Esophagus muscularis mucosa (tissue), 4 donors: ENCODE measurements at regions not wholly inside any gene's neighbourhood (a gene's known extent, or its start where the extent isn't known, plus 50 kb on each side); places are given as distances from the start of the nearest gene placed in this dataset.

Source experiments
- DNase-seq: peaks from one replicate; pipeline ENCODE4 v3.0.0-alpha.2; 2017; ENCODE audit errors: extremely low spot score
- H3K27ac ChIP-seq, 4 donors: fragments of 200-600 bp; sonication (generic); replicated peaks in 1 of 4; 1 replicate in 3 of 4; 2 replicates in 1 of 4; pipeline ENCODE4 v1.5.1; 2016 to 2019; ENCODE audit warnings: mild to moderate bottlenecking in 1 of 4
- H3K27me3 ChIP-seq, 4 donors: fragments of 200-600 bp; sonication (generic); one replicate each; pipeline versions ENCODE4 v1.5.1 to v1.6.0; 2016 to 2019
- H3K36me3 ChIP-seq, 4 donors: fragments of 200-600 bp; sonication (generic); one replicate each; pipeline ENCODE4 v1.5.1; 2016 to 2019
- H3K4me1 ChIP-seq, 4 donors: fragments of 200-600 bp; sonication (generic); one replicate each; pipeline ENCODE4 v1.5.1; 2016 to 2019
- H3K4me3 ChIP-seq, 4 donors: fragments of 200-600 bp; sonication (generic); 1 replicate in 2 of 4; 2 replicates in 2 of 4; pipeline ENCODE4 v1.5.1; 2016 to 2019; ENCODE audit warnings: mild to moderate bottlenecking in 4 of 4, moderate library complexity in 1 of 4
- H3K9me3 ChIP-seq, 4 donors: fragments of 200-600 bp; sonication (generic); 1 replicate in 3 of 4; 2 replicates in 1 of 4; pipeline ENCODE4 v1.5.1; 2016 to 2019
- EP300 ChIP-seq: sonication (generic); formaldehyde crosslinking; IDR thresholded peaks from one replicate; pipeline ENCODE4 v1.6.1; 2017; ENCODE audit warnings: antibody characterized with exemption
- POLR2A ChIP-seq: fragments of 450-650 bp; IDR thresholded peaks from one replicate; pipeline ENCODE4 v1.6.1; 2017; ENCODE audit warnings: antibody characterized with exemption, moderate library complexity, mild to moderate bottlenecking, low read depth
- POLR2AphosphoS5 ChIP-seq, 2 donors: sonication (generic); formaldehyde crosslinking; IDR thresholded peaks; one replicate each; pipeline ENCODE4 v1.6.1; 2017; ENCODE audit warnings: antibody characterized with exemption in 2 of 2
- WGBS: methylation state at CpG from one replicate; pipeline ENCODE4 v1.1.5; 2018; 5-methylcytosine and 5-hydroxymethylcytosine counted together
- intact Hi-C: fragments of 100-400 bp; cut with DNase I; formaldehyde crosslinking; loops from one replicate; pipeline ENCODE4 v1.15.1; 2023
- TF ChIP-seq, protein P1 (sequence below), 3 experiments: fragments of 200-600 bp in 2 of 3; fragments of 450-650 bp in 1 of 3; sonication (generic) in 2 of 3; IDR thresholded peaks; one replicate each; pipeline ENCODE4 v1.5.1; 2017 to 2019; ENCODE audit warnings: antibody characterized with exemption in 3 of 3, mild to moderate bottlenecking in 2 of 3, moderate library complexity in 1 of 3

DNA sequence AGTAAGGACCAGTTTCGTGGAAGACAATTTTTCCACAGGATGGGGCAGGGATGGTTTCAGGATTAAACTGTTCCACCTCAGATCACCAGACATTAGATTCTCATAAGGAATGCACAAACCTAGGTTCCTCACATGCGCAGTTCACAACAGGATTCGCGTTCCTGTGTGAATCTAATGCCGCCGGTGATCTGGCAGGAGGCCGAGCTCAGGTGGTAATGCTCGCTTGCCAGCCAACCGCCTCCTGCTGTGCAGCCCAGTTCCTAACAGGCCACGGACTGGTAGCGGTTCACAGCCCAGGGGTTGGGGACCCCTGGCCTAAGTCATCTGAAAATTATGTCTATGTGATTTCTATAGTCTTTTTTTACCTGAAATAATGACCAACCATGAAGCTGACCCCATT, 217.5 kb downstream of the TMEM200A start:
- no peaks in the 10 kb centered on the region for H3K4me1 ChIP-seq
- peaks cover 0 to 4% (median 0%) of the 10 kb centered on the region in 4 donors for H3K27me3 ChIP-seq
- TF ChIP-seq EP300 (no peak), POLR2AphosphoS5 (IDR thresholded peaks at IDR 0.05) (no peak)
- intact Hi-C loops, result no loop called here
- DNase-seq, result no peak
- no peaks in the 10 kb centered on the region for H3K36me3 ChIP-seq
- no peaks in the 10 kb centered on the region for H3K9me3 ChIP-seq
- WGBS, result 87% methylated on average over 11 of the region's 11 CpGs
- H3K27ac ChIP-seq, result no peak overlapping the region
- no peak overlapping the region for H3K4me3 ChIP-seq

- no peak for TF ChIP-seq POLR2A
- TF ChIP-seq, protein P1, sequence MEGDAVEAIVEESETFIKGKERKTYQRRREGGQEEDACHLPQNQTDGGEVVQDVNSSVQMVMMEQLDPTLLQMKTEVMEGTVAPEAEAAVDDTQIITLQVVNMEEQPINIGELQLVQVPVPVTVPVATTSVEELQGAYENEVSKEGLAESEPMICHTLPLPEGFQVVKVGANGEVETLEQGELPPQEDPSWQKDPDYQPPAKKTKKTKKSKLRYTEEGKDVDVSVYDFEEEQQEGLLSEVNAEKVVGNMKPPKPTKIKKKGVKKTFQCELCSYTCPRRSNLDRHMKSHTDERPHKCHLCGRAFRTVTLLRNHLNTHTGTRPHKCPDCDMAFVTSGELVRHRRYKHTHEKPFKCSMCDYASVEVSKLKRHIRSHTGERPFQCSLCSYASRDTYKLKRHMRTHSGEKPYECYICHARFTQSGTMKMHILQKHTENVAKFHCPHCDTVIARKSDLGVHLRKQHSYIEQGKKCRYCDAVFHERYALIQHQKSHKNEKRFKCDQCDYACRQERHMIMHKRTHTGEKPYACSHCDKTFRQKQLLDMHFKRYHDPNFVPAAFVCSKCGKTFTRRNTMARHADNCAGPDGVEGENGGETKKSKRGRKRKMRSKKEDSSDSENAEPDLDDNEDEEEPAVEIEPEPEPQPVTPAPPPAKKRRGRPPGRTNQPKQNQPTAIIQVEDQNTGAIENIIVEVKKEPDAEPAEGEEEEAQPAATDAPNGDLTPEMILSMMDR (IDR thresholded peaks at IDR 0.05), result no peak
- no peak for TF ChIP-seq POLR2AphosphoS5 (IDR thresholded peaks at IDR 0.05)
- TF ChIP-seq EP300, result no peak
- 81% methylated on average over 5 of the region's 5 CpGs for WGBS
- Histone ChIP-seq H3K27ac (no peak overlapping the region), H3K36me3 (no peaks in the 10 kb centered on the region), H3K4me3 (no peak overlapping the region), H3K4me1 (no peaks in the 10 kb centered on the region), H3K9me3 (no peaks in the 10 kb centered on the region), H3K27me3 (no peaks in the 10 kb centered on the region)
- DNase-seq, result no peak
- intact Hi-C loops, result no loop called here
Measured at GRCh38 chr6:130585587-130585986, 219.8 kb downstream of the TMEM200A start.

GRCh38 chr6:130587778-130588520, 222.1 kb downstream of the TMEM200A start:
- no peaks in the 10 kb centered on the region for H3K9me3 ChIP-seq
- no peak for DNase-seq
- H3K36me3 ChIP-seq, result no peaks in the 10 kb centered on the region
- intact Hi-C loops, result no loop called here
- WGBS, result 56% methylated on average over 2 of the region's 2 CpGs
- H3K27ac ChIP-seq, result no peak overlapping the region
- H3K27me3 ChIP-seq, result no peaks in the 10 kb centered on the region
- H3K4me3 ChIP-seq, result no peak overlapping the region
- H3K4me1 ChIP-seq, result no peaks in the 10 kb centered on the region
- TF ChIP-seq POLR2AphosphoS5 (IDR thresholded peaks at IDR 0.05) (no peak), EP300 (no peak), POLR2A (no peak)
- TF ChIP-seq, protein P1 (IDR thresholded peaks at IDR 0.05), result no peak

DNA sequence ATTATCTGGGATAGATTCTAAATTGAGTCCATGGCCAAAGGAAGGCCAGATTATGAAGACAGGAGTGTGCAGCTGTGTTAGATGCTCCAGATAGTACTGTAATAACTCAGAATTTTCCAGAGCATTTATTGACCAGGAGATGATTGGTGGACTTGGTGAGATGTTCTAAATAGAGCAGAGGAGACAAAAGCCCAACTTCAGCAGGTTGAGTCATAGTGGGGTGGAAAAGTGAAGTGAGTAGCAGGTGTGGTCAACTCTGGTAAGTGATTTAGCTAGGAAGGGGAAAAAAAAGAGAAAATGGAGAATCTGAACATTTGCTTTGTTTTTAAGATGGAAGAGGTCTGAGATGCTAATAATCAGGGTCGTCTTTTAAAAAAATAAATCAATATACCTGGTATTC, 227.4 kb downstream of the TMEM200A start:
- H3K27ac ChIP-seq, result no peak overlapping the region
- 88% methylated on average over 1 of the region's 1 CpG for WGBS

DNA sequence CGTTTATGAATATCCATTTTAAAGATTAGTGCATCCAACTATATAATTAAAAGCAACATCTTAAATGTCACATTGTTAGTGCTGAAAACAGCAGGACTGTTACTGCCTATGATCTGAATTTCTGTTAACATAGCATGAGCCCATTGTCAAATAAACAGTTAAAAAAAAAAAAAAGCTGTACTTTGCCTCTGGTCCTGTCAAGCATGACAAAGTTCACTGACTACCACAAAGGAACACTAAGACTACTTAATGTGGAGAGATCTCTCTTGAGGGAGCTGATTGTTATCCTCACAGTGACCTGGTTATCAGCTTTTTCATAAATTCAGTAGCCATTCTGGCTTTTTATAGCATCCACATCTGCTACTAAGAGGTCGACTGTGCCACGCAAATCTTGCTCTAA, 228.1 kb downstream of the TMEM200A start:
- H3K4me1 ChIP-seq, result no peaks in the 10 kb centered on the region
- no peak for DNase-seq
- no peak overlapping the region for H3K27ac ChIP-seq
- H3K36me3 ChIP-seq, result no peaks in the 10 kb centered on the region
- TF ChIP-seq POLR2A (no peak), EP300 (no peak), POLR2AphosphoS5 (IDR thresholded peaks at IDR 0.05) (no peak)
- TF ChIP-seq, protein P1 (IDR thresholded peaks at IDR 0.05), result no peak
- H3K9me3 ChIP-seq, result no peaks in the 10 kb centered on the region
- no peaks in the 10 kb centered on the region for H3K27me3 ChIP-seq
- 75% methylated on average over 3 of the region's 3 CpGs for WGBS
- H3K4me3 ChIP-seq, result no peak overlapping the region
- intact Hi-C loops, result no loop called here

More for the DNA sequence above, 227.4 kb downstream of the TMEM200A start:
- no peak for TF ChIP-seq POLR2AphosphoS5 (IDR thresholded peaks at IDR 0.05)
- TF ChIP-seq POLR2A, result no peak
- TF ChIP-seq, protein P1 (IDR thresholded peaks at IDR 0.05), result no peak
- no peak for TF ChIP-seq EP300
- Histone ChIP-seq H3K36me3 (no peaks in the 10 kb centered on the region), H3K9me3 (no peaks in the 10 kb centered on the region), H3K4me1 (no peaks in the 10 kb centered on the region), H3K27me3 (no peaks in the 10 kb centered on the region), H3K4me3 (no peak overlapping the region)
- intact Hi-C loops, result no loop called here
- DNase-seq, result no peak
